H1 (cell line): ENCODE measurements at regions not wholly inside any gene's neighbourhood (a gene's known extent, or its start where the extent isn't known, plus 50 kb on each side); places are given as distances from the start of the nearest gene placed in this dataset.

Source experiments
- CTCF ChIA-PET: fragments of 300-600 bp; sonication (Branson Sonifier 250); formaldehyde crosslinking; loops from one replicate; lab custom pipeline; 2021; ENCODE audit not compliant: partially characterized antibody; lab: Charles Lee
- POLR2A ChIA-PET: fragments of 300-600 bp; sonication (Branson Sonifier 250); formaldehyde crosslinking; loops from one replicate; lab custom pipeline; 2021; ENCODE audit warnings: inconsistent platforms; ENCODE audit not compliant: partially characterized antibody; lab: Charles Lee
- DNase-seq, 2 experiments: peaks; one replicate each; pipeline versions ENCODE4 v3.0.0 to v3.0.0-alpha.2; 2010 to 2022; ENCODE audit warnings: low spot score in 2 of 2, low read depth in 1 of 2, mixed read lengths in 1 of 2
- FAIRE-seq: peaks from 2 replicates; lab custom pipeline; 2011; peaks lifted over from hg19 to GRCh38; lab: Jason Lieb, UNC
- H2AFZ ChIP-seq: 2 replicates; pipeline ENCODE4 v1.8.1; 2012; ENCODE audit warnings: low read length, inconsistent platforms
- H2AK5ac ChIP-seq: 2 replicates; pipeline ENCODE4 v1.6.1; 2013; ENCODE audit warnings: low read depth, low read length
- H2BK120ac ChIP-seq: replicated peaks from 2 replicates; pipeline ENCODE3; 2013; ENCODE audit warnings: low read depth, low read length, inconsistent platforms
- H2BK12ac ChIP-seq: 2 replicates; pipeline ENCODE4 v1.6.1; 2013; ENCODE audit warnings: low read depth, low read length
- H2BK15ac ChIP-seq: 2 replicates; pipeline ENCODE4 v1.6.1; 2013; ENCODE audit warnings: low read length
- H2BK20ac ChIP-seq: 2 replicates; pipeline ENCODE4 v1.6.1; 2013; ENCODE audit warnings: low read length
- H2BK5ac ChIP-seq: 2 replicates; pipeline ENCODE4 v1.6.1; 2013; ENCODE audit warnings: low read depth, low read length
- H3K14ac ChIP-seq: 2 replicates; pipeline ENCODE4 v1.6.1; 2013; ENCODE audit warnings: inconsistent platforms; ENCODE audit not compliant: insufficient read length
- H3K18ac ChIP-seq: 2 replicates; pipeline ENCODE4 v1.6.1; 2013; ENCODE audit warnings: low read length; ENCODE audit errors: extremely low read depth
- H3K23ac ChIP-seq: 2 replicates; pipeline ENCODE4 v1.6.1; 2013; ENCODE audit warnings: inconsistent platforms; ENCODE audit not compliant: insufficient read length
- H3K23me2 ChIP-seq: 2 replicates; pipeline ENCODE4 v1.6.1; 2013; ENCODE audit warnings: low read depth, low read length
- H3K27ac ChIP-seq: 2 replicates; pipeline ENCODE4 v1.6.1; 2011; ENCODE audit warnings: low read depth, low read length, inconsistent platforms
- H3K27me3 ChIP-seq, 4 experiments: replicated peaks in 1 of 4; 1 replicate in 1 of 4; 2 replicates in 3 of 4; pipeline versions ENCODE4 v1.6.1 to v1.8.1; 2011 to 2013; ENCODE audit warnings: low read length in 3 of 4, mild to moderate bottlenecking in 3 of 4, inconsistent platforms in 2 of 4, mixed read lengths in 2 of 4, moderate library complexity in 1 of 4; ENCODE audit not compliant: control insufficient read depth in 3 of 4, insufficient read depth in 3 of 4; ENCODE audit errors: extremely low read depth in 1 of 4
- H3K36me3 ChIP-seq, 4 experiments: 2 replicates each; pipeline versions ENCODE4 v1.6.1 to v1.8.1; 2011 to 2013; ENCODE audit warnings: mild to moderate bottlenecking in 4 of 4, low read length in 3 of 4, moderate library complexity in 2 of 4, control low read depth in 1 of 4, inconsistent platforms in 1 of 4; ENCODE audit not compliant: insufficient read depth in 4 of 4, control insufficient read depth in 2 of 4
- H3K4ac ChIP-seq: replicated peaks from 2 replicates; pipeline ENCODE3; 2013; ENCODE audit warnings: low read length, low read depth, mixed read lengths, inconsistent platforms; ENCODE audit not compliant: insufficient read length
- H3K4me1 ChIP-seq, 4 experiments: replicated peaks in 1 of 4; 1 replicate in 1 of 4; 2 replicates in 3 of 4; pipeline versions ENCODE4 v1.6.1 to v1.8.1; 2011 to 2013; ENCODE audit warnings: low read length in 3 of 4, inconsistent platforms in 2 of 4, mixed read lengths in 1 of 4; ENCODE audit not compliant: insufficient read depth in 4 of 4, control insufficient read depth in 3 of 4
- H3K4me2 ChIP-seq, 2 experiments: 2 replicates each; pipeline versions ENCODE4 v1.6.1 to v1.8.1; 2011 to 2013; ENCODE audit warnings: low read depth in 2 of 2, low read length in 2 of 2, control low read depth in 1 of 2, inconsistent platforms in 1 of 2, mild to moderate bottlenecking in 1 of 2; ENCODE audit not compliant: insufficient read depth in 1 of 2
- H3K4me3 ChIP-seq, 4 experiments: fragments of 200-600, 300-600 bp in 1 of 4; sonication (generic), shearing (Covaris generic), sonication (Bioruptor Twin) in 1 of 4; 2 replicates each; pipeline versions ENCODE4 v1.5.1 to v1.8.1; 2011 to 2016; ENCODE audit warnings: low read length in 4 of 4, low read depth in 3 of 4, control low read depth in 2 of 4, inconsistent platforms in 2 of 4, mild to moderate bottlenecking in 2 of 4, mixed read lengths in 1 of 4, moderate library complexity in 1 of 4; ENCODE audit not compliant: insufficient read depth in 2 of 4; ENCODE audit errors: extremely low read depth in 1 of 4
- H3K56ac ChIP-seq: replicated peaks from 2 replicates; pipeline ENCODE3; 2013; ENCODE audit warnings: low read depth, mild to moderate bottlenecking, mixed read lengths, low read length, inconsistent platforms; ENCODE audit not compliant: insufficient read length
- H3K79me1 ChIP-seq: 2 replicates; pipeline ENCODE4 v1.6.1; 2013; ENCODE audit warnings: low read depth, low read length, control low read depth
- H3K79me2 ChIP-seq, 2 experiments: 2 replicates each; pipeline versions ENCODE4 v1.6.1 to v1.8.1; 2012 to 2013; ENCODE audit warnings: low read length in 2 of 2, mild to moderate bottlenecking in 2 of 2, inconsistent platforms in 1 of 2; ENCODE audit not compliant: insufficient read depth in 2 of 2, control insufficient read depth in 1 of 2
- H3K9ac ChIP-seq, 4 experiments: replicated peaks in 1 of 4; 1 replicate in 1 of 4; 2 replicates in 3 of 4; pipeline versions ENCODE4 v1.6.1 to v1.8.1; 2011 to 2013; ENCODE audit warnings: low read depth in 3 of 4, low read length in 3 of 4, control low read depth in 2 of 4, mild to moderate bottlenecking in 2 of 4, moderate library complexity in 2 of 4, inconsistent platforms in 1 of 4; ENCODE audit errors: extremely low read depth in 1 of 4
- H3K9me3 ChIP-seq, 2 experiments: 2 replicates each; pipeline versions ENCODE4 v1.6.1 to v1.8.1; 2012 to 2013; ENCODE audit warnings: mild to moderate bottlenecking in 2 of 2, moderate library complexity in 2 of 2, control low read depth in 1 of 2, inconsistent platforms in 1 of 2, low read depth in 1 of 2, low read length in 1 of 2, mixed read lengths in 1 of 2; ENCODE audit not compliant: insufficient read depth in 2 of 2
- H4K20me1 ChIP-seq, 2 experiments: replicated peaks in 1 of 2; 2 replicates each; pipeline versions ENCODE3 to v1.8.1; 2011 to 2013; ENCODE audit warnings: inconsistent platforms in 2 of 2, low read length in 2 of 2, mild to moderate bottlenecking in 1 of 2; ENCODE audit not compliant: insufficient read depth in 2 of 2, control insufficient read depth in 1 of 2
- H4K5ac ChIP-seq: 2 replicates; pipeline ENCODE4 v1.6.1; 2013; ENCODE audit warnings: low read length, low read depth, mixed read lengths, inconsistent platforms; ENCODE audit not compliant: insufficient read length
- H4K8ac ChIP-seq: 2 replicates; pipeline ENCODE4 v1.8.0; 2013; ENCODE audit warnings: mild to moderate bottlenecking, moderate library complexity, low read length, inconsistent platforms; ENCODE audit not compliant: insufficient read depth; ENCODE audit errors: extremely low read depth
- H4K91ac ChIP-seq: replicated peaks from 2 replicates; pipeline ENCODE3; 2013; ENCODE audit warnings: low read length, mixed read lengths, inconsistent platforms; ENCODE audit not compliant: insufficient read length
- ASH2L ChIP-seq: fragments of 200-600, 300-600 bp; sonication (generic); IDR thresholded peaks from one replicate; pipeline ENCODE4 v1.7.1; 2017; ENCODE audit warnings: low read length
- CTBP2 ChIP-seq: IDR thresholded peaks from 2 replicates; pipeline ENCODE4 v1.7.0; 2011; ENCODE audit warnings: borderline replicate concordance, mild to moderate bottlenecking, moderate library complexity, mixed read lengths, low read length; ENCODE audit not compliant: insufficient read depth, insufficient read length
- E2F6 ChIP-seq: IDR thresholded peaks from 2 replicates; pipeline ENCODE4 v1.6.1; 2012; ENCODE audit warnings: inconsistent platforms
- FOSL1 ChIP-seq: IDR thresholded peaks from 2 replicates; pipeline ENCODE4 v1.6.1; 2011; ENCODE audit warnings: mild to moderate bottlenecking, low read depth, low read length, moderate library complexity; ENCODE audit not compliant: insufficient read depth
- MAFK ChIP-seq: IDR thresholded peaks from 2 replicates; pipeline ENCODE4 v1.6.1; 2012; ENCODE audit warnings: low read depth, mild to moderate bottlenecking, improper control_type of control experiment, low read length
- NRF1 ChIP-seq: IDR thresholded peaks from 2 replicates; pipeline ENCODE4 v1.6.1; 2011; ENCODE audit warnings: mild to moderate bottlenecking, low read depth, low read length, improper control_type of control experiment
- PHF8 ChIP-seq: fragments of 200-600 bp; sonication (generic); conservative IDR thresholded peaks from 2 replicates; pipeline ENCODE4 v1.7.1; 2012; ENCODE audit warnings: low read depth, mild to moderate bottlenecking, inconsistent platforms, low read length, moderate library complexity
- POLR2AphosphoS5 ChIP-seq: IDR thresholded peaks from 2 replicates; pipeline ENCODE4 v1.6.1; 2011; ENCODE audit warnings: low read depth, low read length
- RAD21 ChIP-seq, 2 experiments: IDR thresholded peaks in 1 of 2; conservative IDR thresholded peaks in 1 of 2; 2 replicates each; pipeline ENCODE4 v1.6.1; 2011; ENCODE audit warnings: low read depth in 2 of 2, low read length in 2 of 2, improper control_type of control experiment in 1 of 2, inconsistent platforms in 1 of 2, mild to moderate bottlenecking in 1 of 2, moderate library complexity in 1 of 2
- RNF2 ChIP-seq: fragments of 200-900, 300-1000 bp; sonication (generic); IDR thresholded peaks from 2 replicates; pipeline ENCODE4 v1.7.1; 2016; ENCODE audit warnings: borderline replicate concordance, low read depth, mild to moderate bottlenecking, antibody characterized with exemption, low read length; ENCODE audit not compliant: poor library complexity, severe bottlenecking; ENCODE audit errors: missing control alignments
- SIN3A ChIP-seq, 2 experiments: IDR thresholded peaks in 1 of 2; conservative IDR thresholded peaks in 1 of 2; 2 replicates each; pipeline ENCODE4 v1.6.1; 2011 to 2012; ENCODE audit warnings: low read length in 2 of 2, improper control_type of control experiment in 1 of 2, low read depth in 1 of 2, mild to moderate bottlenecking in 1 of 2
- SIRT6 ChIP-seq: IDR thresholded peaks from one replicate; pipeline ENCODE4 v1.7.1; 2012; ENCODE audit warnings: low read length, inconsistent platforms
- SP4 ChIP-seq: IDR thresholded peaks from 2 replicates; pipeline ENCODE4 v1.6.1; 2012; ENCODE audit warnings: low read length, inconsistent platforms
- TAF7 ChIP-seq: optimal IDR thresholded peaks from 2 replicates; pipeline ENCODE3; 2011; ENCODE audit warnings: low read depth, mild to moderate bottlenecking, inconsistent platforms, low read length, moderate library complexity, borderline replicate concordance
- YY1 ChIP-seq: IDR thresholded peaks from 2 replicates; pipeline ENCODE4 v1.6.1; 2011; ENCODE audit warnings: low read depth, mild to moderate bottlenecking, low read length

- FAIRE-seq (peak; percentile 24), DNase-seq (peak; percentile 23 to 54)
- H3K4me1 ChIP-seq = no peaks in the 10 kb centered on the region
- H3K14ac ChIP-seq = no peak overlapping the region
- no peak overlapping the region for H2BK120ac ChIP-seq
- no peak overlapping the region for H3K18ac ChIP-seq
- H4K8ac ChIP-seq = no peak overlapping the region; the same call in 1 of the 2 replicates
- H3K23me2 ChIP-seq = no peaks in the 10 kb centered on the region
- H2BK12ac ChIP-seq = no peak overlapping the region
- no peaks in the 10 kb centered on the region for H3K9me3 ChIP-seq
- H3K79me2 ChIP-seq = no peaks in the 10 kb centered on the region
- no peak overlapping the region for H4K5ac ChIP-seq
- no peak overlapping the region for H3K4me2 ChIP-seq
- ChIA-PET POLR2A (no interaction called here), CTCF (interaction anchor here (1.0 kb wide), 1 partner anchor 22 kb away, joined by 3 read pairs; no protein-coding TSS in a partner anchor)
- no peak overlapping the region for H3K56ac ChIP-seq
- no peaks in the 10 kb centered on the region for H3K27me3 ChIP-seq
- H4K91ac ChIP-seq = no peak overlapping the region
- H3K79me1 ChIP-seq = no peaks in the 10 kb centered on the region
- H2BK20ac ChIP-seq = no peak overlapping the region
- no peaks in the 10 kb centered on the region for H4K20me1 ChIP-seq
- H3K27ac ChIP-seq = no peak overlapping the region
- no peak overlapping the region for H2AK5ac ChIP-seq
- no peak overlapping the region for H3K9ac ChIP-seq
- no peak overlapping the region for H3K4ac ChIP-seq
- H2BK15ac ChIP-seq = no peak overlapping the region
- no peak overlapping the region for H3K23ac ChIP-seq
- H2BK5ac ChIP-seq = no peak overlapping the region
- H3K36me3 ChIP-seq = no peaks in the 10 kb centered on the region
- no peak overlapping the region for H2AFZ ChIP-seq
- H3K4me3 ChIP-seq = no peak overlapping the region
- no peak for TF ChIP-seq POLR2AphosphoS5
- TF ChIP-seq FOSL1 = no peak
- TF ChIP-seq MAFK = no peak
- no peak for TF ChIP-seq TAF7
- no peak for TF ChIP-seq SIRT6
- no peak for TF ChIP-seq CTBP2
- no peak for TF ChIP-seq NRF1
- TF ChIP-seq SIN3A (conservative IDR thresholded peaks at IDR 0.05 in 1 of 2, IDR thresholded peaks at IDR 0.05 in 1 of 2; ENCODE audit: low read depth in 1 of 2, low read length in 2 of 2) = no peak
- no peak for TF ChIP-seq RNF2
- TF ChIP-seq E2F6 = no peak
- TF ChIP-seq YY1 = no peak
- TF ChIP-seq PHF8 = no peak
- no peak for TF ChIP-seq SP4
- no peak for TF ChIP-seq ASH2L
- TF ChIP-seq RAD21 (IDR thresholded peaks at IDR 0.05 in 1 of 2, conservative IDR thresholded peaks at IDR 0.05 in 1 of 2; ENCODE audit: low read depth in 2 of 2, low read length in 2 of 2) = peak; percentile 58 to 59
Measured at GRCh38 chr14:25516838-25517237, 466.9 kb upstream of the STXBP6 start.
